Endodermal cell (in vitro differentiated cells): ENCODE measurements at regions not wholly inside any gene's neighbourhood (a gene's known extent, or its start where the extent isn't known, plus 50 kb on each side); places are given as distances from the start of the nearest gene placed in this dataset.
"Not testable (repeated sequence)": the region's sequence is repeated elsewhere in the genome, so short reads cannot be mapped to it uniquely, and the experiment has no call there.

Experiments used
- DNase-seq: peaks from one replicate; pipeline ENCODE4 v3.0.0-alpha.2; 2017
- H3K27ac ChIP-seq: 2 replicates; pipeline ENCODE4 v1.5.1; 2013; ENCODE audit warnings: mild to moderate bottlenecking, low read depth, low read length, moderate library complexity
- H3K27me3 ChIP-seq: 2 replicates; pipeline ENCODE4 v1.6.1; 2013; ENCODE audit warnings: mild to moderate bottlenecking, low read length, moderate library complexity; ENCODE audit not compliant: insufficient read depth, control insufficient read depth, poor library complexity, severe bottlenecking
- H3K36me3 ChIP-seq: 2 replicates; pipeline ENCODE4 v1.7.0; 2013; ENCODE audit warnings: mild to moderate bottlenecking, low read length, moderate library complexity; ENCODE audit not compliant: control insufficient read depth, insufficient read depth
- H3K4me1 ChIP-seq: one replicate; pipeline ENCODE4 v1.7.0; 2013; ENCODE audit warnings: low read length; ENCODE audit not compliant: control insufficient read depth, insufficient read depth
- H3K4me3 ChIP-seq: 2 replicates; pipeline ENCODE4 v1.5.1; 2013; ENCODE audit warnings: mild to moderate bottlenecking, low read length, moderate library complexity
- H3K9ac ChIP-seq: 2 replicates; pipeline ENCODE4 v1.6.1; 2013; ENCODE audit warnings: mild to moderate bottlenecking, low read length, moderate library complexity; ENCODE audit not compliant: poor library complexity, severe bottlenecking; ENCODE audit errors: extremely low read depth
- H3K9me3 ChIP-seq: 2 replicates; pipeline ENCODE4 v1.6.1; 2013; ENCODE audit warnings: mild to moderate bottlenecking, low read length, moderate library complexity; ENCODE audit not compliant: control insufficient read depth
- H3K27ac Mint-ChIP-seq: 2 replicates; pipeline ENCODE4 v1.8.0; 2020; ENCODE audit warnings: mixed read lengths
- H3K27me3 Mint-ChIP-seq: 2 replicates; pipeline ENCODE4 v1.8.0; 2021; ENCODE audit warnings: mild to moderate bottlenecking, mixed read lengths; ENCODE audit not compliant: insufficient read depth
- H3K36me3 Mint-ChIP-seq: 2 replicates; pipeline ENCODE4 v1.8.0; 2020; ENCODE audit warnings: low read depth, mixed read lengths
- H3K4me1 Mint-ChIP-seq: 2 replicates; pipeline ENCODE4 v1.8.0; 2020; ENCODE audit warnings: mixed read lengths
- H3K4me3 Mint-ChIP-seq: 2 replicates; pipeline ENCODE4 v1.8.0; 2020; ENCODE audit warnings: mild to moderate bottlenecking, moderate library complexity, mixed read lengths
- H3K9me3 Mint-ChIP-seq: 2 replicates; pipeline ENCODE4 v1.8.0; 2020; ENCODE audit warnings: mild to moderate bottlenecking, mixed read lengths
- CTCF ChIP-seq: fragments of 200-600 bp; sonication (generic); conservative IDR thresholded peaks from 2 replicates; pipeline ENCODE4 v1.5.0; 2021; ENCODE audit warnings: antibody characterized with exemption, mild to moderate bottlenecking
- WGBS, 2 experiments: methylation state at CpG; one replicate each; pipeline versions ENCODE4 v1.1.5 to v1.1.7; 2013; ENCODE audit warnings: missing lambda C conversion rate in 2 of 2, mixed read lengths in 1 of 2; ENCODE audit not compliant: insufficient coverage in 1 of 2, insufficient read length in 1 of 2; 5-methylcytosine and 5-hydroxymethylcytosine counted together

- H3K36me3 Mint-ChIP-seq, H3K4me3 ChIP-seq, H3K4me1 Mint-ChIP-seq, H3K4me1 ChIP-seq, H3K27ac Mint-ChIP-seq, H3K36me3 ChIP-seq, DNase-seq, H3K27ac ChIP-seq, H3K4me3 Mint-ChIP-seq, H3K9me3 ChIP-seq, H3K27me3 ChIP-seq, H3K9ac ChIP-seq, H3K27me3 Mint-ChIP-seq: not testable (repeated sequence)
- 92 to 94% methylated on average over 3 to 8 of the region's 10 CpGs for WGBS, 2 experiments
- H3K9me3 Mint-ChIP-seq: peaks cover 31% of the 10 kb centered on the region
Measured at GRCh38 chr17:30594953-30595371, 117.8 kb downstream of the GOSR1 start.

- Mint-ChIP-seq H3K9me3 (peaks cover 31% of the 10 kb centered on the region), H3K4me3 (no peak overlapping the region)
Measured at GRCh38 chr17:30594223-30594952, 117.2 kb downstream of the GOSR1 start.

GRCh38 chr17:30590081-30590733, 113.0 kb downstream of the GOSR1 start:
- Histone ChIP-seq H3K36me3 (no peaks in the 10 kb centered on the region), H3K4me1 (no peaks in the 10 kb centered on the region), H3K4me3 (no peak overlapping the region), H3K9me3 (peaks cover under 1% of the 10 kb centered on the region), H3K27ac (no peak overlapping the region), H3K9ac (no peak overlapping the region), H3K27me3 (no peaks in the 10 kb centered on the region)
- 88 to 100% methylated on average over 1 to 3 of the region's 3 CpGs for WGBS, 2 experiments
- peaks cover under 1% of the 10 kb centered on the region for H3K36me3 Mint-ChIP-seq
- no peak overlapping the region for H3K4me3 Mint-ChIP-seq
- no peak overlapping the region for H3K27ac Mint-ChIP-seq
- no peak for DNase-seq
- no peak for TF ChIP-seq CTCF
- peaks cover 10% of the 10 kb centered on the region for H3K9me3 Mint-ChIP-seq
- peaks cover 3% of the 10 kb centered on the region for H3K4me1 Mint-ChIP-seq
- no peaks in the 10 kb centered on the region for H3K27me3 Mint-ChIP-seq

More at GRCh38 chr17:30594223-30594952, 117.2 kb downstream of the GOSR1 start:
- H3K4me3 ChIP-seq: no peak overlapping the region
- peak; percentile 66 for DNase-seq
- no peak overlapping the region for H3K9ac ChIP-seq
- H3K27me3 ChIP-seq: no peaks in the 10 kb centered on the region
- no peak overlapping the region for H3K27ac ChIP-seq
- Mint-ChIP-seq H3K27ac (no peak overlapping the region), H3K4me1 (peaks cover 4% of the 10 kb centered on the region), H3K27me3 (peaks cover 2% of the 10 kb centered on the region), H3K36me3 (peaks cover 3% of the 10 kb centered on the region)
- 91 to 94% methylated on average over 14 to 18 of the region's 18 CpGs for WGBS, 2 experiments
- H3K4me1 ChIP-seq: peaks cover 3% of the 10 kb centered on the region
- H3K36me3 ChIP-seq: no peaks in the 10 kb centered on the region
- H3K9me3 ChIP-seq: peaks cover 7% of the 10 kb centered on the region
- TF ChIP-seq CTCF: no peak
